ENCODE measurements at regions not wholly inside any gene's neighbourhood (a gene's known extent, or its start where the extent isn't known, plus 50 kb on each side); places are given as distances from the start of the nearest gene placed in this dataset.

GRCh38 chr11:23455321-23455891 is 595.1 kb upstream of the CCDC179 start:
- TF ChIP-seq POLR2A (IDR thresholded peaks at IDR 0.05; ENCODE audit: low read depth, low read length) (no peak), POLR2AphosphoS5 (IDR thresholded peaks at IDR 0.05; ENCODE audit: low read depth, low read length) (no peak), SPI1 (IDR thresholded peaks at IDR 0.05; ENCODE audit: low read depth, low read length) (no peak), TAF1 (IDR thresholded peaks at IDR 0.05; ENCODE audit: low read depth, low read length) (no peak), POU2F2 (IDR thresholded peaks at IDR 0.05; ENCODE audit: low read depth, low read length) (no peak)
